Uterus (tissue), 3 donors: ENCODE measurements at regions not wholly inside any gene's neighbourhood (a gene's known extent, or its start where the extent isn't known, plus 50 kb on each side); places are given as distances from the start of the nearest gene placed in this dataset.

Source experiments
- DNase-seq, 2 donors: peaks; one replicate each; pipeline ENCODE4 v3.0.0-alpha.2; 2019 to 2020
- H3K27ac ChIP-seq, 2 donors: fragments of 200-600 bp; sonication (generic); 1 replicate in 1 of 2; 2 replicates in 1 of 2; pipeline ENCODE4 v1.5.1; 2016 to 2018
- H3K27me3 ChIP-seq, 2 donors: fragments of 200-600 bp; sonication (generic); one replicate each; pipeline ENCODE4 v1.5.1; 2018 to 2019; ENCODE audit warnings: control low read depth in 1 of 2
- H3K36me3 ChIP-seq, 2 donors: fragments of 200-600 bp; sonication (generic); one replicate each; pipeline ENCODE4 v1.5.1; 2019; ENCODE audit warnings: control low read depth in 1 of 2
- H3K4me1 ChIP-seq, 2 donors: fragments of 200-600 bp; sonication (generic); one replicate each; pipeline ENCODE4 v1.5.1; 2018 to 2019; ENCODE audit warnings: control low read depth in 1 of 2
- H3K4me3 ChIP-seq, 2 donors: fragments of 200-600 bp; sonication (generic); 1 replicate in 1 of 2; 2 replicates in 1 of 2; pipeline ENCODE4 v1.5.1; 2018 to 2019; ENCODE audit warnings: mild to moderate bottlenecking in 1 of 2
- H3K9me3 ChIP-seq, 2 donors: fragments of 200-600 bp; sonication (generic); one replicate each; pipeline ENCODE4 v1.5.1; 2019; ENCODE audit warnings: control low read depth in 1 of 2
- CTCF ChIP-seq, 4 experiments: fragments of 200-600 bp in 2 of 4; fragments of 450-650 bp in 2 of 4; sonication (generic) in 2 of 4; IDR thresholded peaks; one replicate each; pipeline ENCODE4 v1.5.1; 2016 to 2019; ENCODE audit warnings: antibody characterized with exemption in 4 of 4, mild to moderate bottlenecking in 2 of 4, moderate library complexity in 1 of 4
- POLR2A ChIP-seq, 2 donors: fragments of 450-650 bp; IDR thresholded peaks; one replicate each; pipeline ENCODE4 v1.6.1; 2016; ENCODE audit warnings: antibody characterized with exemption in 2 of 2, mild to moderate bottlenecking in 1 of 2, moderate library complexity in 1 of 2
- intact Hi-C: fragments of 100-400 bp; cut with DNase I; formaldehyde crosslinking; loops from one replicate; pipeline ENCODE4 v1.15.1; 2023; ENCODE audit warnings: low total_unique reads
- donor health status: DM: yes; HTN: yes; CAD: no.

- Histone ChIP-seq H3K27ac (no peak overlapping the region), H3K4me3 (no peak overlapping the region), H3K27me3 (no peaks in the 10 kb centered on the region), H3K9me3 (no peaks in the 10 kb centered on the region), H3K4me1 (no peaks in the 10 kb centered on the region), H3K36me3 (no peaks in the 10 kb centered on the region)
- no peak for TF ChIP-seq CTCF (IDR thresholded peaks at IDR 0.05)
- TF ChIP-seq POLR2A (IDR thresholded peaks at IDR 0.05), result no peak
- no peak for DNase-seq
- intact Hi-C loops, result loop anchor here (10.0 kb wide), 1 partner anchor 148 kb away; no protein-coding TSS in a partner anchor
Observed at GRCh38 chr12:115712676-115713075, 564.8 kb downstream of the MED13L start.

- Histone ChIP-seq H3K27ac (no peak overlapping the region), H3K4me1 (no peaks in the 10 kb centered on the region), H3K4me3 (no peak overlapping the region), H3K36me3 (no peaks in the 10 kb centered on the region), H3K27me3 (no peaks in the 10 kb centered on the region), H3K9me3 (no peaks in the 10 kb centered on the region)
- intact Hi-C loops, result loop anchor here (10.0 kb wide), 1 partner anchor 145 kb away; no protein-coding TSS in a partner anchor
- DNase-seq, result peak; percentile 19 to 32
- TF ChIP-seq CTCF (IDR thresholded peaks at IDR 0.05) (no peak), POLR2A (IDR thresholded peaks at IDR 0.05) (no peak)
Observed at GRCh38 chr12:115710104-115710564, 567.4 kb downstream of the MED13L start.

GRCh38 chr12:115709540-115710011 lies 567.9 kb downstream of the MED13L start:
- peak; percentile 48 to 69 for DNase-seq
- intact Hi-C loops, result loop anchor here (10.0 kb wide), 1 partner anchor 145 kb away; no protein-coding TSS in a partner anchor
- H3K27ac ChIP-seq, result peak overlapping the region in 1 of 2 donors; percentile 35

GRCh38 chr12:115708801-115709200 lies 568.7 kb downstream of the MED13L start:
- Histone ChIP-seq H3K4me3 (no peak overlapping the region), H3K4me1 (no peaks in the 10 kb centered on the region), H3K27ac (no peak overlapping the region), H3K9me3 (no peaks in the 10 kb centered on the region), H3K27me3 (no peaks in the 10 kb centered on the region), H3K36me3 (no peaks in the 10 kb centered on the region)
- intact Hi-C loops, result no loop called here
- peak in 1 of 2 donors; percentile 16 for DNase-seq
- TF ChIP-seq POLR2A (IDR thresholded peaks at IDR 0.05) (no peak), CTCF (IDR thresholded peaks at IDR 0.05) (no peak)

More at GRCh38 chr12:115709540-115710011, 567.9 kb downstream of the MED13L start:
- Histone ChIP-seq H3K4me3 (no peak overlapping the region), H3K9me3 (no peaks in the 10 kb centered on the region), H3K27me3 (no peaks in the 10 kb centered on the region), H3K36me3 (no peaks in the 10 kb centered on the region), H3K4me1 (no peaks in the 10 kb centered on the region)
- TF ChIP-seq POLR2A (IDR thresholded peaks at IDR 0.05), result no peak
- TF ChIP-seq CTCF (IDR thresholded peaks at IDR 0.05), result no peak

- Histone ChIP-seq H3K27ac (no peak overlapping the region), H3K27me3 (no peaks in the 10 kb centered on the region), H3K4me1 (no peaks in the 10 kb centered on the region), H3K9me3 (no peaks in the 10 kb centered on the region), H3K36me3 (no peaks in the 10 kb centered on the region), H3K4me3 (no peak overlapping the region)
- intact Hi-C loops, result no loop called here
- DNase-seq, result no peak
- no peak for TF ChIP-seq CTCF (IDR thresholded peaks at IDR 0.05)
- TF ChIP-seq POLR2A (IDR thresholded peaks at IDR 0.05), result no peak
Observed at GRCh38 chr12:115700896-115701465, 576.5 kb downstream of the MED13L start.
